ENCODE measurements at regions not wholly inside any gene's neighbourhood (a gene's known extent, or its start where the extent isn't known, plus 50 kb on each side); places are given as distances from the start of the nearest gene placed in this dataset.

DNA sequence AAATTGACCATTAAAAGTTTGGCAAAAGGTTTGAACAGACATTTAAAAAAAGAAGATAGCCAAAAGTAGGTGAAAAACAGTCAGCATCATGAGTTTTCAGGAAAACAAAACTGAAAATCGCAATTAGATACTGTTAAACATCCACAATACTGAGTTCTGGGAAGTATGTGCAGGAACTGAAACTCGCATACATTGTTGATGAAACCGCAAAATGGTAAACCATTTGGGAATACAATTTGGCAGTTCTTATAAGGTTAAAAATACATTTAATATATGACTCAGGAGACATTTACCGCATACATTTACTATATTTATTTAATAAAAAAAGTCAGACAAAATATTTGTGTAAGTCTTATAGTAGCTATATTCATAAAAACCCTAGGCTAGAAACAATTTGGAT, 393.2 kb downstream of the COL11A1 start:
- TF ChIP-seq, protein P1, sequence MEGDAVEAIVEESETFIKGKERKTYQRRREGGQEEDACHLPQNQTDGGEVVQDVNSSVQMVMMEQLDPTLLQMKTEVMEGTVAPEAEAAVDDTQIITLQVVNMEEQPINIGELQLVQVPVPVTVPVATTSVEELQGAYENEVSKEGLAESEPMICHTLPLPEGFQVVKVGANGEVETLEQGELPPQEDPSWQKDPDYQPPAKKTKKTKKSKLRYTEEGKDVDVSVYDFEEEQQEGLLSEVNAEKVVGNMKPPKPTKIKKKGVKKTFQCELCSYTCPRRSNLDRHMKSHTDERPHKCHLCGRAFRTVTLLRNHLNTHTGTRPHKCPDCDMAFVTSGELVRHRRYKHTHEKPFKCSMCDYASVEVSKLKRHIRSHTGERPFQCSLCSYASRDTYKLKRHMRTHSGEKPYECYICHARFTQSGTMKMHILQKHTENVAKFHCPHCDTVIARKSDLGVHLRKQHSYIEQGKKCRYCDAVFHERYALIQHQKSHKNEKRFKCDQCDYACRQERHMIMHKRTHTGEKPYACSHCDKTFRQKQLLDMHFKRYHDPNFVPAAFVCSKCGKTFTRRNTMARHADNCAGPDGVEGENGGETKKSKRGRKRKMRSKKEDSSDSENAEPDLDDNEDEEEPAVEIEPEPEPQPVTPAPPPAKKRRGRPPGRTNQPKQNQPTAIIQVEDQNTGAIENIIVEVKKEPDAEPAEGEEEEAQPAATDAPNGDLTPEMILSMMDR (optimal IDR thresholded peaks at IDR 0.05 in 1 of 3, IDR thresholded peaks at IDR 0.05 in 1 of 3, conservative IDR thresholded peaks at IDR 0.05 in 1 of 3; ENCODE audit: extremely low read depth in 1 of 3, insufficient read depth in 2 of 3, low read length in 3 of 3): no peak
- TF ChIP-seq EZH2 (IDR thresholded peaks at IDR 0.05; ENCODE audit: low read length): no peak
- Histone ChIP-seq H3K9me1 (ENCODE audit: control insufficient read depth, extremely low read depth, insufficient read depth, low read length) (no peaks in the 10 kb centered on the region), H4K20me1 (ENCODE audit: control insufficient read depth, extremely low read depth, insufficient read depth, low read length) (no peaks in the 10 kb centered on the region), H3K79me2 (ENCODE audit: control insufficient read depth, insufficient read depth, low read length) (no peaks in the 10 kb centered on the region), H3K27me3 (ENCODE audit: control insufficient read depth, extremely low read depth, insufficient read depth, low read length) (no peaks in the 10 kb centered on the region), H3K27ac (ENCODE audit: control insufficient read depth, insufficient read depth, low read length) (no peak overlapping the region), H2AFZ (ENCODE audit: control insufficient read depth, low read length) (no peak overlapping the region), H3K9ac (ENCODE audit: control insufficient read depth, extremely low read depth, insufficient read depth, low read length) (no peak overlapping the region), H3K9me3 (ENCODE audit: control insufficient read depth, low read depth, low read length) (no peaks in the 10 kb centered on the region), H3K4me2 (ENCODE audit: control insufficient read depth, extremely low read depth, insufficient read depth, low read depth, low read length) (no peak overlapping the region), H3K4me3 (ENCODE audit: control insufficient read depth in 2 of 3, extremely low read depth in 1 of 3, insufficient read depth in 2 of 3, low read depth in 1 of 3, low read length in 3 of 3) (no peak overlapping the region), H3K4me1 (ENCODE audit: control insufficient read depth, extremely low read depth, insufficient read depth, low read length) (no peaks in the 10 kb centered on the region), H3K36me3 (ENCODE audit: control insufficient read depth in 2 of 2, extremely low read depth in 1 of 2, insufficient read depth in 2 of 2, low read length in 2 of 2) (no peaks in the 10 kb centered on the region)
- FAIRE-seq (no peak), DNase-seq (ENCODE audit: low read depth, low spot score) (no peak)
- dilution Hi-C loops (cut with MboI; ENCODE audit: extremely low pct_ligation_motif_present, low sequenced_read_pairs): no loop called here

DNA sequence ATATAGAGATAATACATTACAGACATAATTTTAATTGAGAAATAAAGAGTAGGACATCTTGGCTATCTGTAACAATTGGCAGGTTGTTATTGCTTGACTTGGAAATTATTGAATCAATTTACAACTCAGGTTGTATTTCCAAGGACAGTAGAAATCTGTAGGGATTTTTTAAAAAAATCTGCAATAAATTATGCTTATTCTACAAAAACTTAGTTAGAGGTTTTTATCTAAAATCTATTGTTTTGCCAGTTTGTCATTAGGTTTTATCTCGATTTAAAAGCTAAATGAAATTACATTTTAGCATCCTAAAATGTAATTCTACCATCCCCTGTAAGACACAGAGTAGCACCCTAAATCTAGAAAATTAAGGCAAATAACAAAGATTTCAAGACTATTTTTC, 408.8 kb downstream of the COL11A1 start:
- Histone ChIP-seq H2AFZ (ENCODE audit: control insufficient read depth, low read length) (no peak overlapping the region), H3K9ac (ENCODE audit: control insufficient read depth, extremely low read depth, insufficient read depth, low read length) (no peak overlapping the region), H3K27me3 (ENCODE audit: control insufficient read depth, extremely low read depth, insufficient read depth, low read length) (no peaks in the 10 kb centered on the region), H3K9me3 (ENCODE audit: control insufficient read depth, low read depth, low read length) (no peaks in the 10 kb centered on the region), H3K79me2 (ENCODE audit: control insufficient read depth, insufficient read depth, low read length) (no peaks in the 10 kb centered on the region), H3K4me1 (ENCODE audit: control insufficient read depth, extremely low read depth, insufficient read depth, low read length) (no peaks in the 10 kb centered on the region), H4K20me1 (ENCODE audit: control insufficient read depth, extremely low read depth, insufficient read depth, low read length) (no peaks in the 10 kb centered on the region), H3K4me2 (ENCODE audit: control insufficient read depth, extremely low read depth, insufficient read depth, low read depth, low read length) (no peak overlapping the region), H3K36me3 (ENCODE audit: control insufficient read depth in 2 of 2, extremely low read depth in 1 of 2, insufficient read depth in 2 of 2, low read length in 2 of 2) (no peaks in the 10 kb centered on the region), H3K4me3 (ENCODE audit: control insufficient read depth in 2 of 3, extremely low read depth in 1 of 3, insufficient read depth in 2 of 3, low read depth in 1 of 3, low read length in 3 of 3) (no peak overlapping the region), H3K27ac (ENCODE audit: control insufficient read depth, insufficient read depth, low read length) (no peak overlapping the region), H3K9me1 (ENCODE audit: control insufficient read depth, extremely low read depth, insufficient read depth, low read length) (no peaks in the 10 kb centered on the region)
- dilution Hi-C loops (cut with MboI; ENCODE audit: extremely low pct_ligation_motif_present, low sequenced_read_pairs): no loop called here
- no peak for DNase-seq (ENCODE audit: low read depth, low spot score)
- no peak for TF ChIP-seq EZH2 (IDR thresholded peaks at IDR 0.05; ENCODE audit: low read length)
- FAIRE-seq: no peak

GRCh38 chr1:102693345-102693744, 415.0 kb downstream of the COL11A1 start:
- FAIRE-seq: no peak
- H3K9me1 ChIP-seq (ENCODE audit: control insufficient read depth, extremely low read depth, insufficient read depth, low read length): no peaks in the 10 kb centered on the region

More at GRCh38 chr1:102693345-102693744, 415.0 kb downstream of the COL11A1 start:
- Histone ChIP-seq H3K27ac (ENCODE audit: control insufficient read depth, insufficient read depth, low read length) (no peak overlapping the region), H3K4me1 (ENCODE audit: control insufficient read depth, extremely low read depth, insufficient read depth, low read length) (no peaks in the 10 kb centered on the region), H3K4me2 (ENCODE audit: control insufficient read depth, extremely low read depth, insufficient read depth, low read depth, low read length) (no peak overlapping the region), H3K36me3 (ENCODE audit: control insufficient read depth in 2 of 2, extremely low read depth in 1 of 2, insufficient read depth in 2 of 2, low read length in 2 of 2) (no peaks in the 10 kb centered on the region), H3K9ac (ENCODE audit: control insufficient read depth, extremely low read depth, insufficient read depth, low read length) (no peak overlapping the region), H3K4me3 (ENCODE audit: control insufficient read depth in 2 of 3, extremely low read depth in 1 of 3, insufficient read depth in 2 of 3, low read depth in 1 of 3, low read length in 3 of 3) (no peak overlapping the region), H3K27me3 (ENCODE audit: control insufficient read depth, extremely low read depth, insufficient read depth, low read length) (no peaks in the 10 kb centered on the region), H4K20me1 (ENCODE audit: control insufficient read depth, extremely low read depth, insufficient read depth, low read length) (no peaks in the 10 kb centered on the region), H2AFZ (ENCODE audit: control insufficient read depth, low read length) (no peak overlapping the region), H3K9me3 (ENCODE audit: control insufficient read depth, low read depth, low read length) (no peaks in the 10 kb centered on the region), H3K79me2 (ENCODE audit: control insufficient read depth, insufficient read depth, low read length) (no peaks in the 10 kb centered on the region)
- no peak for DNase-seq (ENCODE audit: low read depth, low spot score)
- TF ChIP-seq EZH2 (IDR thresholded peaks at IDR 0.05; ENCODE audit: low read length): no peak
- TF ChIP-seq, protein P1 (optimal IDR thresholded peaks at IDR 0.05 in 1 of 3, IDR thresholded peaks at IDR 0.05 in 1 of 3, conservative IDR thresholded peaks at IDR 0.05 in 1 of 3; ENCODE audit: extremely low read depth in 1 of 3, insufficient read depth in 2 of 3, low read length in 3 of 3): no peak
- dilution Hi-C loops (cut with MboI; ENCODE audit: extremely low pct_ligation_motif_present, low sequenced_read_pairs): no loop called here

Data from keratinocyte (primary cell).